ENCODE measurements at regions not wholly inside any gene's neighbourhood (a gene's known extent, or its start where the extent isn't known, plus 50 kb on each side); places are given as distances from the start of the nearest gene placed in this dataset.
"Not testable (repeated sequence)": the region's sequence is repeated elsewhere in the genome, so short reads cannot be mapped to it uniquely, and the experiment has no call there.

DNA sequence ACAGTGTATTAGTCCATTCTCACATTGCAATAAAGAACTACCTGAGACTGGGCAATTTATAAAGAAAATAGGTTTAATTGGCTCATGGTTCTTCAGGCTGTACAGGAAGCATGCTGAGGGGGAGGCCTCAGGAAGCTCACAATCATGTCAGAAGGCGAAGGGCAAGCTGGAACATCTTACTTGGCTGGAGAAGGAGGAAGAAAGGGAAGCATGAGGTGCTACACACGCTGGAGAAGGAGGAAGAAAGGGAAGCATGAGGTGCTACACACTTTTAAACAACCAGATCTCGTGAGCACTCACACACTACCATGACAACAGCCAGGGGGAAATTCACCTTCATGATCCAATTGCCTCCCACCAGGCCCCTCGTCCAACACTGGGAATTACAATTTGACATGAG, 95.3 kb upstream of the FAM110C start:
- Histone ChIP-seq H3K27ac (no peak overlapping the region), H3K4me1 (replicated peaks; ENCODE audit: insufficient read depth) (peaks cover 5% of the 10 kb centered on the region; the same call in 1 of the 2 replicates), H3K36me3 (ENCODE audit: low read depth) (no peaks in the 10 kb centered on the region), H3K27me3 (ENCODE audit: insufficient read depth, low read depth) (no peaks in the 10 kb centered on the region), H4K20me1 (ENCODE audit: insufficient read depth) (no peaks in the 10 kb centered on the region), H3K9me2 (ENCODE audit: insufficient read depth) (no peaks in the 10 kb centered on the region), H3K4me3 (no peak overlapping the region), H3F3A (ENCODE audit: insufficient read depth, low read depth) (no peaks in the 10 kb centered on the region), H3K9me3 (ENCODE audit: insufficient read depth, low read depth) (no peaks in the 10 kb centered on the region; the same call in 1 of the 2 replicates), H2AFZ (no peak overlapping the region), H3K79me2 (ENCODE audit: low read depth) (no peaks in the 10 kb centered on the region), H3K4me2 (no peak overlapping the region)
- BruUV-seq (replicated peaks), result no TSS peak
- CTCF ChIA-PET, result interaction anchor here (1.1 kb wide), 1 partner anchor 125 kb away, joined by 4 read pairs; no protein-coding TSS in a partner anchor
- POLR2A ChIA-PET (ENCODE audit: unreplicated experiment), result interaction anchor here (0.6 to 0.7 kb wide), 2 partner anchors 376 to 549 kb away, joined by 3 read pairs; no protein-coding TSS in a partner anchor
- TF ChIP-seq, protein P1, sequence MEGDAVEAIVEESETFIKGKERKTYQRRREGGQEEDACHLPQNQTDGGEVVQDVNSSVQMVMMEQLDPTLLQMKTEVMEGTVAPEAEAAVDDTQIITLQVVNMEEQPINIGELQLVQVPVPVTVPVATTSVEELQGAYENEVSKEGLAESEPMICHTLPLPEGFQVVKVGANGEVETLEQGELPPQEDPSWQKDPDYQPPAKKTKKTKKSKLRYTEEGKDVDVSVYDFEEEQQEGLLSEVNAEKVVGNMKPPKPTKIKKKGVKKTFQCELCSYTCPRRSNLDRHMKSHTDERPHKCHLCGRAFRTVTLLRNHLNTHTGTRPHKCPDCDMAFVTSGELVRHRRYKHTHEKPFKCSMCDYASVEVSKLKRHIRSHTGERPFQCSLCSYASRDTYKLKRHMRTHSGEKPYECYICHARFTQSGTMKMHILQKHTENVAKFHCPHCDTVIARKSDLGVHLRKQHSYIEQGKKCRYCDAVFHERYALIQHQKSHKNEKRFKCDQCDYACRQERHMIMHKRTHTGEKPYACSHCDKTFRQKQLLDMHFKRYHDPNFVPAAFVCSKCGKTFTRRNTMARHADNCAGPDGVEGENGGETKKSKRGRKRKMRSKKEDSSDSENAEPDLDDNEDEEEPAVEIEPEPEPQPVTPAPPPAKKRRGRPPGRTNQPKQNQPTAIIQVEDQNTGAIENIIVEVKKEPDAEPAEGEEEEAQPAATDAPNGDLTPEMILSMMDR (conservative IDR thresholded peaks at IDR 0.05), result no peak
- no peak for TF ChIP-seq EZH2 (IDR thresholded peaks at IDR 0.05; ENCODE audit: low read depth)
- no peak for DNase-seq
- intact Hi-C loops (cut with micrococcal nuclease; ENCODE audit: unreplicated experiment), result loop anchor here (1.0 kb wide), 1 partner anchor 36 kb away; no protein-coding TSS in a partner anchor

- no peaks in the 10 kb centered on the region for H3K4me1 ChIP-seq (replicated peaks; ENCODE audit: insufficient read depth)
- no peaks in the 10 kb centered on the region for H3K79me2 ChIP-seq (ENCODE audit: low read depth)
- no peaks in the 10 kb centered on the region for H4K20me1 ChIP-seq (ENCODE audit: insufficient read depth)
- no peak overlapping the region for H2AFZ ChIP-seq
- ChIA-PET POLR2A (ENCODE audit: unreplicated experiment) (no interaction called here), CTCF (no interaction called here)
- no peaks in the 10 kb centered on the region for H3K36me3 ChIP-seq (ENCODE audit: low read depth)
- no peak overlapping the region for H3K4me3 ChIP-seq
- H3F3A ChIP-seq (ENCODE audit: insufficient read depth, low read depth), result no peaks in the 10 kb centered on the region
- no peak for TF ChIP-seq EZH2 (IDR thresholded peaks at IDR 0.05; ENCODE audit: low read depth)
- TF ChIP-seq, protein P1 (conservative IDR thresholded peaks at IDR 0.05), result no peak
- BruUV-seq (replicated peaks), result no TSS peak
- no peaks in the 10 kb centered on the region for H3K9me2 ChIP-seq (ENCODE audit: insufficient read depth)
- H3K27me3 ChIP-seq (ENCODE audit: insufficient read depth, low read depth), result no peaks in the 10 kb centered on the region
- no peak overlapping the region for H3K4me2 ChIP-seq
- intact Hi-C loops (cut with micrococcal nuclease; ENCODE audit: unreplicated experiment), result no loop called here
- DNase-seq, result no peak
- no peaks in the 10 kb centered on the region; the same call in 1 of the 2 replicates for H3K9me3 ChIP-seq (ENCODE audit: insufficient read depth, low read depth)
- no peak overlapping the region for H3K27ac ChIP-seq
These were observed 90.4 kb upstream of the FAM110C start for GRCh38 chr2:136666-137065.

GRCh38 chr2:133675-134593, 87.6 kb upstream of the FAM110C start:
- no peak overlapping the region for H3K27ac ChIP-seq
- no peak overlapping the region for H3K4me3 ChIP-seq
- no peaks in the 10 kb centered on the region for H4K20me1 ChIP-seq (ENCODE audit: insufficient read depth)
- no peaks in the 10 kb centered on the region for H3F3A ChIP-seq (ENCODE audit: insufficient read depth, low read depth)
- no peak overlapping the region for H2AFZ ChIP-seq
- H3K9me2 ChIP-seq (ENCODE audit: insufficient read depth), result no peaks in the 10 kb centered on the region
- CTCF ChIA-PET, result no interaction called here
- no peak for TF ChIP-seq EZH2 (IDR thresholded peaks at IDR 0.05; ENCODE audit: low read depth)
- TF ChIP-seq, protein P1 (conservative IDR thresholded peaks at IDR 0.05), result no peak
- H3K9me3 ChIP-seq (ENCODE audit: insufficient read depth, low read depth), result peaks cover 2% of the 10 kb centered on the region; the same call in 1 of the 2 replicates
- no peak overlapping the region for H3K4me2 ChIP-seq
- no peak for DNase-seq
- H3K4me1 ChIP-seq (replicated peaks; ENCODE audit: insufficient read depth), result no peaks in the 10 kb centered on the region
- H3K27me3 ChIP-seq (ENCODE audit: insufficient read depth, low read depth), result no peaks in the 10 kb centered on the region
- intact Hi-C loops (cut with micrococcal nuclease; ENCODE audit: unreplicated experiment), result no loop called here
- H3K36me3 ChIP-seq (ENCODE audit: low read depth), result no peaks in the 10 kb centered on the region
- BruUV-seq (replicated peaks), result no TSS peak
- no peaks in the 10 kb centered on the region for H3K79me2 ChIP-seq (ENCODE audit: low read depth)
- POLR2A ChIA-PET (ENCODE audit: unreplicated experiment), result no interaction called here

DNA sequence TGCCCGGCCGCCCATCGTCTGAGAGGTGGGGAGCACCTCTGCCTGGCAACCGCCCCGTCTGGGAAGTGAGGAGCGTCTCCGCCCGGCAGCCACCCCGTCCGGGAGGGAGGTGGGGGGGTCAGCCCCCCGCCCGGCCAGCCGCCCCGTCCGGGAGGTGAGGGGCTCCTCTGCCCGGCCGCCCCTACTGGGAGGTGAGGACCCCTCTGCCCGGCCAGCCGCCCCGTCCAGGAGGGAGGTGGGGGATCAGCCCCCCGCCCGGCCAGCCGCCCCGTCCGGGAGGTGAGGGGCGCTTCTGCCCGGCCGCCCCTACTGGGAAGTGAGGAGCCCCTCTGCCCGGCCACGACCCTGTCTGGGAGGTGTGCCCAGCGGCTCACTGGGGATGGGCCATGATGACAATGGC, 80.5 kb upstream of the FAM110C start:
- H3K4me2 ChIP-seq; H3K27me3 ChIP-seq (ENCODE audit: insufficient read depth, low read depth); POLR2A ChIA-PET (ENCODE audit: unreplicated experiment); H3K4me3 ChIP-seq; CTCF ChIA-PET; H3K36me3 ChIP-seq (ENCODE audit: low read depth); DNase-seq; intact Hi-C loops (cut with micrococcal nuclease; ENCODE audit: unreplicated experiment); BruUV-seq (replicated peaks); H3K9me3 ChIP-seq (ENCODE audit: insufficient read depth, low read depth); H3K4me1 ChIP-seq (replicated peaks; ENCODE audit: insufficient read depth); H3K27ac ChIP-seq; H3K79me2 ChIP-seq (ENCODE audit: low read depth); H4K20me1 ChIP-seq (ENCODE audit: insufficient read depth); H2AFZ ChIP-seq; H3K9me2 ChIP-seq (ENCODE audit: insufficient read depth); H3F3A ChIP-seq (ENCODE audit: insufficient read depth, low read depth): not testable (repeated sequence)
